Mucosa of descending colon (tissue), 3 donors: ENCODE measurements at regions not wholly inside any gene's neighbourhood (a gene's known extent, or its start where the extent isn't known, plus 50 kb on each side); places are given as distances from the start of the nearest gene placed in this dataset.

ENCODE experiments used
- ATAC-seq: fragments of 200-7000 bp; cut with Tn5 transposase; one replicate; pipeline ENCODE4 v1.9.1; 2020; ENCODE audit warnings: mild to moderate bottlenecking, moderate library complexity
- DNase-seq, 3 donors: peaks; one replicate each; pipeline ENCODE4 v3.0.0-alpha.2; 2020
- H3K36me3 ChIP-seq: fragments of 200-600 bp; one replicate; pipeline ENCODE4 v1.8.0; 2021; ENCODE audit warnings: low read depth, mild to moderate bottlenecking
- H3K4me1 ChIP-seq: fragments of 200-600 bp; one replicate; pipeline ENCODE4 v1.8.0; 2021; ENCODE audit warnings: low read depth, mild to moderate bottlenecking
- H3K4me3 ChIP-seq: fragments of 200-600 bp; one replicate; pipeline ENCODE4 v1.8.0; 2021; ENCODE audit warnings: mild to moderate bottlenecking
- H3K9me3 ChIP-seq: fragments of 200-600 bp; one replicate; pipeline ENCODE4 v1.8.0; 2021; ENCODE audit warnings: mild to moderate bottlenecking
- intact Hi-C, 2 donors: fragments of 100-400 bp; cut with DNase I in 1 of 2; cut with micrococcal nuclease in 1 of 2; formaldehyde crosslinking; loops; one replicate each; pipeline versions ENCODE4 v1.11.0 to v1.11.1; 2022; cut with DNase I, micrococcal nuclease
- TF ChIP-seq, protein P1 (sequence below): fragments of 200-600 bp; IDR thresholded peaks from one replicate; pipeline ENCODE4 v1.8.0; 2022; ENCODE audit warnings: antibody characterized with exemption, mild to moderate bottlenecking
- donor health status: DM: no; HTN: no; CAD: no; lungs with moderate emphysema.
- donor health status: DM: no; HTN: no; CAD: no.
- donor health status: DM: no; HTN: yes; CAD: no.

DNA sequence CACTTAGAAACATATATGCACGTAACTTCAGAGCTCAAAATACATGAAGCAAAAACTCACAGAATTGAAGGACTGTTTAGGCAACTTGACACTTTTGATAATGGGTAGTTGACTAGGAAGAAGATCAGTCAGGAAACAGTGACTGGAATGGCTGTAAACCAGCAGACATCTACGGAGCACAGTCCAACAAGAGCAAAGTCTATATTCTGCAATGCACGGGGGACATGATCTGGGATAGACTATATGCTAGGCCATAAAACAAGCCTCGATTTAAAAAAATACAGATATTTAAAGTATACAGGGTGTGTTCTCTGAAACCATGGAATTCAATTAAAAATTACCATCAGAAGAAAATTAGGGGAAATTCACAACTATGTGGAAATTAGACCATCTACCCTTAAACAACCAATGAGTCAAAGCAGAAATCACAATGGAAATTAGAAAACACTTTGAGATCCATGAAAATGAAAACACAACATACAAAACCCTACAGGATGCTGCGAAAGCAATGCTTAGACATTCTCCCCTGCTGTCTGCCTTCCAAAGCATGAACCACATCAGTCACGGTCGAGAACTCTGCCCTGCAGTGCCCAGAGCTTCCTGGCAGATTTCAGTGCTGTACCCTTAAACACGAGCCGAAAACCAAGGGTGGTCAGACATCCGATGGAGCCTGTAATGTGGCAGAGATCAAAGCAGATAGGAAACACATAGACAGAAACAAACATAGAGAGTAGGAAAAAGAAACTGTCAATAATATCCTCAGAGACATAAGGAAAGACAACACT is 651.9 kb upstream of the HS6ST1 start:
- TF ChIP-seq, protein P1, sequence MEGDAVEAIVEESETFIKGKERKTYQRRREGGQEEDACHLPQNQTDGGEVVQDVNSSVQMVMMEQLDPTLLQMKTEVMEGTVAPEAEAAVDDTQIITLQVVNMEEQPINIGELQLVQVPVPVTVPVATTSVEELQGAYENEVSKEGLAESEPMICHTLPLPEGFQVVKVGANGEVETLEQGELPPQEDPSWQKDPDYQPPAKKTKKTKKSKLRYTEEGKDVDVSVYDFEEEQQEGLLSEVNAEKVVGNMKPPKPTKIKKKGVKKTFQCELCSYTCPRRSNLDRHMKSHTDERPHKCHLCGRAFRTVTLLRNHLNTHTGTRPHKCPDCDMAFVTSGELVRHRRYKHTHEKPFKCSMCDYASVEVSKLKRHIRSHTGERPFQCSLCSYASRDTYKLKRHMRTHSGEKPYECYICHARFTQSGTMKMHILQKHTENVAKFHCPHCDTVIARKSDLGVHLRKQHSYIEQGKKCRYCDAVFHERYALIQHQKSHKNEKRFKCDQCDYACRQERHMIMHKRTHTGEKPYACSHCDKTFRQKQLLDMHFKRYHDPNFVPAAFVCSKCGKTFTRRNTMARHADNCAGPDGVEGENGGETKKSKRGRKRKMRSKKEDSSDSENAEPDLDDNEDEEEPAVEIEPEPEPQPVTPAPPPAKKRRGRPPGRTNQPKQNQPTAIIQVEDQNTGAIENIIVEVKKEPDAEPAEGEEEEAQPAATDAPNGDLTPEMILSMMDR = no peak
- intact Hi-C loops = no loop called here
- no peak overlapping the region for H3K4me3 ChIP-seq
- H3K9me3 ChIP-seq = no peaks in the 10 kb centered on the region
- DNase-seq (no peak), ATAC-seq (no peak)
- no peaks in the 10 kb centered on the region for H3K36me3 ChIP-seq
- no peaks in the 10 kb centered on the region for H3K4me1 ChIP-seq

DNA sequence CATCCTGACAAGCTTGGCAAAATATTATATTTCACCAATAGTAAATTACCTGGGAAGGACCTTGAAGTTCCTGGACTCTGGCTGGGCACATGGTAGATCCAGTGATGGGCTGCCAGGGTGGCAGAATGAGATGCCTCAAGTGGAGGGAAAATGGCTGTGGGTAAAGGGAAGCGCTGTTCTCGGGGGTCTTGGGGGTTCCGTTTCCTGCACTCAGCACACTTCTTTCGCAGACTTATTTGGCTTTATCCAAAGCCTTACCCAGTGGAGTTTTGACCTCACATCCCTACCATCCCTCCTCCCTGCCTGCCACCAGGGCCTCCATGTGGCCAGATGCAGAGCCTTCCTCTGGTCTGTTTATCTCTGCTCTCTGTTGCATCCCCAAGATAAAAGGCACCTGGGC is 654.9 kb upstream of the HS6ST1 start:
- Histone ChIP-seq H3K4me1 (no peaks in the 10 kb centered on the region), H3K9me3 (no peaks in the 10 kb centered on the region), H3K36me3 (no peaks in the 10 kb centered on the region), H3K4me3 (no peak overlapping the region)
- DNase-seq = no peak
- TF ChIP-seq, protein P1 = no peak
- ATAC-seq = no peak
- intact Hi-C loops = no loop called here

DNA sequence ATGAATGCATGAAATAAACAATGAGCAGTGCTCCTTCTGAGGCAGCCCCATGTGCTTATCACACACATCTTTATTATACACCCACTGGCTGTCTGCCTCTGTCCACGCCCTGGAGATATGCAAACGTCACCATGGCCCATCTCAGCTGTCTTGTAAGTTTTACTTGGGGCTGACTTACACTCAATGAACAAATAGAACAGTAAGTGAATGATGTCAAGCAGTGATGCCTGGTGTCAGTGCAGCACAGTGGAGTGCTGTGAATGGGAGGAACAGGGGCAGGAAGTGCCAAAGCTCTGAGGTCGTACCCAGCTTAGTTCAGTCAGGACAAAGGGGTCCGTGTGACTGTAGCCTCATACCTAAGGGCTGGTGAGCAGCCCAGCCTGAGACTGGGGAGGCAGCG is 659.5 kb upstream of the HS6ST1 start:
- ATAC-seq (peak; percentile 50), DNase-seq (peak in 1 of 3 donors; percentile 31)
- Histone ChIP-seq H3K4me3 (no peak overlapping the region), H3K4me1 (no peaks in the 10 kb centered on the region), H3K36me3 (no peaks in the 10 kb centered on the region), H3K9me3 (no peaks in the 10 kb centered on the region)
- TF ChIP-seq, protein P1 = no peak
- intact Hi-C loops = no loop called here

DNA sequence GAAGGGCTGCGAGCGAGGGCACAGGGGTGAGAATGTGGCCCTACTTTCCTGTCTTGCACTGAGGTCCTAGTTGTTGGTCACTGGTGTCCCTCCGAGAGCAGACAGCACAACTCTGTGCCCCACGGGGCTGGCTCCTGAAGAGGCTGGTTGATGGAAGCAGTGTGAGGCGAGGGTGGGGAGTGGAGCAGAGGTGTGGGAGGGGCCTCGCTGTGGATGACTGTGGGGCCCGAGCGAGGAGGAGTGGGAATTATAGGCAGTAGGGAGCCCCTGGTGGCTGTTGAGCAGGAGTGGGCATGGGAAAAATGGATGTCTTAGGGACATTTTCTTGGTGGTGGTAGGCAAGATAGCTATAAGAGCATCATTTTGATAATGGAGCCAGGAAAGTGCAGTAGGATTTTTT is 660.5 kb upstream of the HS6ST1 start:
- no peaks in the 10 kb centered on the region for H3K4me1 ChIP-seq
- H3K9me3 ChIP-seq = no peaks in the 10 kb centered on the region
- TF ChIP-seq, protein P1 = no peak
- no peak for DNase-seq
- H3K4me3 ChIP-seq = no peak overlapping the region
- no peak for ATAC-seq
- H3K36me3 ChIP-seq = no peaks in the 10 kb centered on the region
- intact Hi-C loops = no loop called here

DNA sequence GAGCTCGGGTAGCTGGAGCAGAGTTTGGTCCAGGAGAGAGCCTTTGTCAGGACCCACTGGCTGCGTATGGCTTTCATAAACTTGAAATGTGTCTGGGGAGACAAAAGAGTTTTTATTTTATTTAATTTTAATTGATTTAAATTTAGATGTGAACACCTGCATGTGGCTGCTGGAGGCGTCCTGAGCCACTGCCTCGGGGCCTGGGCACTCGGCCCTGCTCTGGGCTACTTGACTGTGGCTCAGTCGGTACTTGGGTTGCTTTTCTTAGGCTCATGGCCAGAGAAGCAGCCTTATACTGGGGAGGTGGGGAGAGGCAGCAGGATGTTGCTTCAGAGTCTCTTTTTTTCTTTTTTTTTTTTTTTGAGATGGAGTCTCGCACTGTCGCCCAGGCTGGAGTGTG is 661.8 kb upstream of the HS6ST1 start:
- H3K36me3 ChIP-seq = no peaks in the 10 kb centered on the region
- H3K4me1 ChIP-seq = no peaks in the 10 kb centered on the region
- TF ChIP-seq, protein P1 = no peak
- no peaks in the 10 kb centered on the region for H3K9me3 ChIP-seq
- no peak overlapping the region for H3K4me3 ChIP-seq
- intact Hi-C loops = no loop called here
- no peak for ATAC-seq
- no peak for DNase-seq
